H9 (cell line): ENCODE measurements at regions not wholly inside any gene's neighbourhood (a gene's known extent, or its start where the extent isn't known, plus 50 kb on each side); places are given as distances from the start of the nearest gene placed in this dataset.

ENCODE experiments used
- DNase-seq: peaks from one replicate; pipeline ENCODE4 v3.0.0-alpha.2; 2017
- H2AFZ ChIP-seq: one replicate; pipeline ENCODE4 v1.6.1; 2013; ENCODE audit warnings: mild to moderate bottlenecking, low read length, control low read depth, moderate library complexity
- H2AK5ac ChIP-seq: 2 replicates; pipeline ENCODE4 v1.6.1; 2013; ENCODE audit warnings: low read length, control low read depth, mixed read lengths; ENCODE audit not compliant: insufficient read length
- H2BK120ac ChIP-seq: one replicate; pipeline ENCODE4 v1.6.1; 2013; ENCODE audit warnings: low read depth, mild to moderate bottlenecking, low read length, control low read depth, inconsistent platforms; ENCODE audit not compliant: poor library complexity, severe bottlenecking
- H2BK12ac ChIP-seq: 2 replicates; pipeline ENCODE4 v1.6.1; 2013; ENCODE audit warnings: low read length, control low read depth, mixed read lengths, low read depth; ENCODE audit not compliant: insufficient read length
- H2BK15ac ChIP-seq: 2 replicates; pipeline ENCODE4 v1.6.1; 2013; ENCODE audit warnings: low read depth, low read length, control low read depth
- H2BK20ac ChIP-seq: one replicate; pipeline ENCODE4 v1.6.1; 2013; ENCODE audit warnings: low read depth, mild to moderate bottlenecking, low read length, control low read depth, inconsistent platforms; ENCODE audit not compliant: poor library complexity, severe bottlenecking
- H2BK5ac ChIP-seq: 2 replicates; pipeline ENCODE4 v1.6.1; 2013; ENCODE audit warnings: low read length, control low read depth, mixed read lengths; ENCODE audit not compliant: insufficient read length
- H3K14ac ChIP-seq: 2 replicates; pipeline ENCODE4 v1.6.1; 2013; ENCODE audit warnings: low read length, control low read depth; ENCODE audit not compliant: insufficient read depth
- H3K18ac ChIP-seq: 2 replicates; pipeline ENCODE4 v1.6.1; 2013; ENCODE audit warnings: low read depth, mild to moderate bottlenecking, mixed read lengths, low read length, control low read depth; ENCODE audit not compliant: insufficient read length
- H3K23ac ChIP-seq: 2 replicates; pipeline ENCODE4 v1.6.1; 2013; ENCODE audit warnings: low read length, control low read depth, mixed read lengths, low read depth; ENCODE audit not compliant: insufficient read length
- H3K23me2 ChIP-seq: 2 replicates; pipeline ENCODE4 v1.6.1; 2013; ENCODE audit warnings: low read depth, mild to moderate bottlenecking, mixed read lengths, low read length, control low read depth; ENCODE audit not compliant: insufficient read length, poor library complexity, severe bottlenecking
- H3K27ac ChIP-seq: 2 replicates; pipeline ENCODE4 v1.5.1; 2013; ENCODE audit warnings: low read length, control low read depth, mixed read lengths, low read depth; ENCODE audit not compliant: insufficient read length
- H3K27me3 ChIP-seq: 2 replicates; pipeline ENCODE4 v1.6.1; 2013; ENCODE audit warnings: low read length, control low read depth, inconsistent platforms; ENCODE audit not compliant: insufficient read depth
- H3K4ac ChIP-seq: 2 replicates; pipeline ENCODE4 v1.6.1; 2013; ENCODE audit warnings: low read depth, mild to moderate bottlenecking, control low read depth, inconsistent platforms, low read length, moderate library complexity
- H3K4me1 ChIP-seq: 2 replicates; pipeline ENCODE4 v1.6.1; 2013; ENCODE audit warnings: low read length, control low read depth, inconsistent platforms; ENCODE audit not compliant: insufficient read depth
- H3K4me2 ChIP-seq: 2 replicates; pipeline ENCODE4 v1.6.1; 2013; ENCODE audit warnings: low read length, control low read depth, mixed read lengths; ENCODE audit not compliant: insufficient read length, insufficient read depth
- H3K56ac ChIP-seq: 2 replicates; pipeline ENCODE4 v1.6.1; 2013; ENCODE audit warnings: low read depth, mild to moderate bottlenecking, mixed read lengths, low read length, control low read depth; ENCODE audit not compliant: insufficient read length
- H3K79me1 ChIP-seq: 2 replicates; pipeline ENCODE4 v1.6.1; 2013; ENCODE audit warnings: low read depth, mild to moderate bottlenecking, moderate library complexity, low read length, control low read depth, inconsistent platforms; ENCODE audit not compliant: insufficient read depth, poor library complexity, severe bottlenecking
- H3K79me2 ChIP-seq: 2 replicates; pipeline ENCODE4 v1.6.1; 2013; ENCODE audit warnings: low read length, control low read depth, inconsistent platforms; ENCODE audit not compliant: insufficient read depth
- H3K9ac ChIP-seq: 2 replicates; pipeline ENCODE4 v1.6.1; 2013; ENCODE audit warnings: low read length, control low read depth, mixed read lengths; ENCODE audit not compliant: insufficient read length; ENCODE audit errors: extremely low read depth
- H3K9me3 ChIP-seq: one replicate; pipeline ENCODE4 v1.6.1; 2013; ENCODE audit warnings: low read depth, low read length, inconsistent platforms; ENCODE audit not compliant: control insufficient read depth
- H3T11ph ChIP-seq: one replicate; pipeline ENCODE4 v1.6.1; 2013; ENCODE audit warnings: mild to moderate bottlenecking, low read length, control low read depth, inconsistent platforms
- H4K20me1 ChIP-seq: one replicate; pipeline ENCODE4 v1.6.1; 2013; ENCODE audit not compliant: control insufficient read depth, insufficient read length, insufficient read depth
- H4K5ac ChIP-seq: 2 replicates; pipeline ENCODE4 v1.6.1; 2013; ENCODE audit warnings: low read depth, mild to moderate bottlenecking, mixed read lengths, low read length, control low read depth; ENCODE audit not compliant: insufficient read length
- H4K8ac ChIP-seq: replicated peaks from 2 replicates; pipeline ENCODE4 v1.6.1; 2013; ENCODE audit warnings: low read length, control low read depth, mixed read lengths, low read depth; ENCODE audit not compliant: insufficient read length
- H4K91ac ChIP-seq: 2 replicates; pipeline ENCODE4 v1.6.1; 2013; ENCODE audit warnings: low read depth, mild to moderate bottlenecking, moderate library complexity, mixed read lengths, low read length, control low read depth; ENCODE audit not compliant: insufficient read length
- H3K27ac Mint-ChIP-seq, 3 experiments: 2 replicates in 2 of 3; 3 replicates in 1 of 3; pipeline ENCODE4 v1.8.0; 2020 to 2021; ENCODE audit warnings: mixed read lengths in 3 of 3, mild to moderate bottlenecking in 1 of 3, moderate library complexity in 1 of 3
- H3K27me3 Mint-ChIP-seq: 2 replicates; pipeline ENCODE4 v1.8.0; 2021; ENCODE audit warnings: low read depth, mild to moderate bottlenecking, moderate library complexity, mixed read lengths
- H3K36me3 Mint-ChIP-seq, 3 experiments: 2 replicates in 2 of 3; 3 replicates in 1 of 3; pipeline ENCODE4 v1.8.0; 2020 to 2021; ENCODE audit warnings: low read depth in 3 of 3, mixed read lengths in 3 of 3; ENCODE audit not compliant: insufficient read depth in 1 of 3
- H3K4me1 Mint-ChIP-seq, 2 experiments: 2 replicates each; pipeline ENCODE4 v1.8.0; 2020; ENCODE audit warnings: mixed read lengths in 2 of 2
- H3K4me3 Mint-ChIP-seq, 2 experiments: 2 replicates in 1 of 2; 3 replicates in 1 of 2; pipeline ENCODE4 v1.8.0; 2020 to 2021; ENCODE audit warnings: mild to moderate bottlenecking in 2 of 2, mixed read lengths in 2 of 2, moderate library complexity in 1 of 2
- H3K9me3 Mint-ChIP-seq, 2 experiments: 2 replicates in 1 of 2; 3 replicates in 1 of 2; pipeline ENCODE4 v1.8.0; 2020; ENCODE audit warnings: mild to moderate bottlenecking in 2 of 2, mixed read lengths in 2 of 2, moderate library complexity in 1 of 2
- WGBS: extraction: QIAGEN DNeasy Blood & Tissue Kit; methylation state at CpG from one replicate; pipeline ENCODE4 v1.1.7; 2013; ENCODE audit warnings: missing lambda C conversion rate, low lambda C conversion rate, mixed read lengths; ENCODE audit not compliant: insufficient read length; ENCODE audit errors: extremely low coverage; 5-methylcytosine and 5-hydroxymethylcytosine counted together
- TF ChIP-seq, protein P1 (sequence below): fragments of 200-600 bp; sonication (generic); conservative IDR thresholded peaks from 3 replicates; pipeline ENCODE4 v1.8.0; 2021; ENCODE audit warnings: antibody characterized with exemption, mild to moderate bottlenecking

DNA sequence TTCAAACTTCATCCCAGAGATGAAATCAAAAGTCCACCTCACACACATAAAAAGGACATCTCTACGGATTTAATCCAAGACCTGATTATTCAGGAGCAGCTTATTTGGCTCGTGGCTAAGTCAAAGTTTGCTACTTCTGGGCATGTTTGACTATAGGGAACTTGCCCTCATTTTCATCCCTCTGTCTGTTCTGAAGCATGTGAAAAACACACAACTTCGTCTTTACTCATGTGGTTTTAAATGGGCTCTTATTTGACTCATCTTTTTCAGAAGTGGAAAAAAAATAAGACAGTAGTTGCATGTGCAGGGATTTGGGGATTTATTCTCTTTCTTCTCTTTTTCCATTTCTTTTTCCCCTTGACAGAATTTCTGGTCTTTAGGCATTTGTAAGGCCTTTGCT lies 295.9 kb downstream of the TFEC start:
- Histone ChIP-seq H3K27me3 (no peaks in the 10 kb centered on the region), H3K9me3 (no peaks in the 10 kb centered on the region), H3K23me2 (no peaks in the 10 kb centered on the region), H3K18ac (no peak overlapping the region), H3T11ph (no peak overlapping the region), H3K9ac (no peak overlapping the region), H3K27ac (no peak overlapping the region), H3K4ac (no peak overlapping the region), H2BK120ac (no peak overlapping the region), H3K4me2 (no peak overlapping the region), H3K14ac (no peak overlapping the region), H2BK12ac (no peak overlapping the region), H4K91ac (no peak overlapping the region), H2AFZ (no peak overlapping the region), H3K56ac (no peak overlapping the region), H3K4me1 (no peaks in the 10 kb centered on the region), H3K79me1 (no peaks in the 10 kb centered on the region), H2AK5ac (no peak overlapping the region), H2BK5ac (no peak overlapping the region), H2BK20ac (no peak overlapping the region), H4K20me1 (no peaks in the 10 kb centered on the region), H3K23ac (no peak overlapping the region), H2BK15ac (no peak overlapping the region), H4K5ac (no peak overlapping the region), H3K79me2 (no peaks in the 10 kb centered on the region), H4K8ac (no peak overlapping the region)
- Mint-ChIP-seq H3K36me3 (no peaks in the 10 kb centered on the region), H3K27ac (no peak overlapping the region), H3K4me1 (no peaks in the 10 kb centered on the region), H3K4me3 (no peak overlapping the region), H3K9me3 (no peaks in the 10 kb centered on the region), H3K27me3 (no peaks in the 10 kb centered on the region)
- DNase-seq = no peak
- TF ChIP-seq, protein P1, sequence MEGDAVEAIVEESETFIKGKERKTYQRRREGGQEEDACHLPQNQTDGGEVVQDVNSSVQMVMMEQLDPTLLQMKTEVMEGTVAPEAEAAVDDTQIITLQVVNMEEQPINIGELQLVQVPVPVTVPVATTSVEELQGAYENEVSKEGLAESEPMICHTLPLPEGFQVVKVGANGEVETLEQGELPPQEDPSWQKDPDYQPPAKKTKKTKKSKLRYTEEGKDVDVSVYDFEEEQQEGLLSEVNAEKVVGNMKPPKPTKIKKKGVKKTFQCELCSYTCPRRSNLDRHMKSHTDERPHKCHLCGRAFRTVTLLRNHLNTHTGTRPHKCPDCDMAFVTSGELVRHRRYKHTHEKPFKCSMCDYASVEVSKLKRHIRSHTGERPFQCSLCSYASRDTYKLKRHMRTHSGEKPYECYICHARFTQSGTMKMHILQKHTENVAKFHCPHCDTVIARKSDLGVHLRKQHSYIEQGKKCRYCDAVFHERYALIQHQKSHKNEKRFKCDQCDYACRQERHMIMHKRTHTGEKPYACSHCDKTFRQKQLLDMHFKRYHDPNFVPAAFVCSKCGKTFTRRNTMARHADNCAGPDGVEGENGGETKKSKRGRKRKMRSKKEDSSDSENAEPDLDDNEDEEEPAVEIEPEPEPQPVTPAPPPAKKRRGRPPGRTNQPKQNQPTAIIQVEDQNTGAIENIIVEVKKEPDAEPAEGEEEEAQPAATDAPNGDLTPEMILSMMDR = no peak
- WGBS = no CpG with 5 or more reads among the region's 3 CpGs
